ENCODE measurements at regions not wholly inside any gene's neighbourhood (a gene's known extent, or its start where the extent isn't known, plus 50 kb on each side); places are given as distances from the start of the nearest gene placed in this dataset.

DNA sequence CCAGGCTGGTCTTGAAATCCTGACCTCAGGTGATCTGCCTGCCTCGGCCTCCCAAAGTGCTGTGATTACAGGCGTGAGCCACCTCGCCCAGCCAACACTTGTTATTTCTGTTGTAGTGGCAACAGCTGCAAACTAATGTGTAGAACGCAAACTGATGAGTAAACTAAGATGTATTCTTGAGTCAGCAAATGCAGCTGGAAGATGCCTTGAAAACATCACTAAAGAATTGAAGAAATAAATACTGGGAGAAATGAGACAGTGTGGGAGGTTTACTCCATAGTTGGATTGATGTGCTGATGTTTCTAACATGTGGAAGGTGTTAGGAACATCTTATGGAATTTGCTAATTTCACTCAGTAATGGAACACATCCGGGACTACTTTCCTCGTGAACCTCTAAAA lies 61.3 kb upstream of the KCNE2 start:
- peaks cover 2% of the 10 kb centered on the region for H3K27me3 Mint-ChIP-seq (ENCODE audit: insufficient read depth, low read depth, poor library complexity)
- no peaks in the 10 kb centered on the region for H3K4me1 Mint-ChIP-seq

More for the DNA sequence above, 61.3 kb upstream of the KCNE2 start:
- H3K4me2 ChIP-seq: no peak overlapping the region
- TF ChIP-seq REST (IDR thresholded peaks at IDR 0.05; ENCODE audit: unreplicated experiment) (no peak), ZNF331 (CRISPR knock-in tag; IDR thresholded peaks at IDR 0.05; ENCODE audit: low read depth) (no peak), STAT1 (IDR thresholded peaks at IDR 0.05; ENCODE audit: unreplicated experiment) (no peak), POLR2AphosphoS5 (IDR thresholded peaks at IDR 0.05; ENCODE audit: low read depth) (no peak), ZNF114 (CRISPR knock-in tag; IDR thresholded peaks at IDR 0.05) (no peak), NANOG (IDR thresholded peaks at IDR 0.05; ENCODE audit: borderline replicate concordance) (no peak)
- TF ChIP-seq, protein P1, sequence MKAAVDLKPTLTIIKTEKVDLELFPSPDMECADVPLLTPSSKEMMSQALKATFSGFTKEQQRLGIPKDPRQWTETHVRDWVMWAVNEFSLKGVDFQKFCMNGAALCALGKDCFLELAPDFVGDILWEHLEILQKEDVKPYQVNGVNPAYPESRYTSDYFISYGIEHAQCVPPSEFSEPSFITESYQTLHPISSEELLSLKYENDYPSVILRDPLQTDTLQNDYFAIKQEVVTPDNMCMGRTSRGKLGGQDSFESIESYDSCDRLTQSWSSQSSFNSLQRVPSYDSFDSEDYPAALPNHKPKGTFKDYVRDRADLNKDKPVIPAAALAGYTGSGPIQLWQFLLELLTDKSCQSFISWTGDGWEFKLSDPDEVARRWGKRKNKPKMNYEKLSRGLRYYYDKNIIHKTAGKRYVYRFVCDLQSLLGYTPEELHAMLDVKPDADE (IDR thresholded peaks at IDR 0.05): no peak
- TF ChIP-seq, protein P2, sequence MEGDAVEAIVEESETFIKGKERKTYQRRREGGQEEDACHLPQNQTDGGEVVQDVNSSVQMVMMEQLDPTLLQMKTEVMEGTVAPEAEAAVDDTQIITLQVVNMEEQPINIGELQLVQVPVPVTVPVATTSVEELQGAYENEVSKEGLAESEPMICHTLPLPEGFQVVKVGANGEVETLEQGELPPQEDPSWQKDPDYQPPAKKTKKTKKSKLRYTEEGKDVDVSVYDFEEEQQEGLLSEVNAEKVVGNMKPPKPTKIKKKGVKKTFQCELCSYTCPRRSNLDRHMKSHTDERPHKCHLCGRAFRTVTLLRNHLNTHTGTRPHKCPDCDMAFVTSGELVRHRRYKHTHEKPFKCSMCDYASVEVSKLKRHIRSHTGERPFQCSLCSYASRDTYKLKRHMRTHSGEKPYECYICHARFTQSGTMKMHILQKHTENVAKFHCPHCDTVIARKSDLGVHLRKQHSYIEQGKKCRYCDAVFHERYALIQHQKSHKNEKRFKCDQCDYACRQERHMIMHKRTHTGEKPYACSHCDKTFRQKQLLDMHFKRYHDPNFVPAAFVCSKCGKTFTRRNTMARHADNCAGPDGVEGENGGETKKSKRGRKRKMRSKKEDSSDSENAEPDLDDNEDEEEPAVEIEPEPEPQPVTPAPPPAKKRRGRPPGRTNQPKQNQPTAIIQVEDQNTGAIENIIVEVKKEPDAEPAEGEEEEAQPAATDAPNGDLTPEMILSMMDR (conservative IDR thresholded peaks at IDR 0.05; ENCODE audit: low read depth in 2 of 2): no peak
- TF ChIP-seq, protein P3, sequence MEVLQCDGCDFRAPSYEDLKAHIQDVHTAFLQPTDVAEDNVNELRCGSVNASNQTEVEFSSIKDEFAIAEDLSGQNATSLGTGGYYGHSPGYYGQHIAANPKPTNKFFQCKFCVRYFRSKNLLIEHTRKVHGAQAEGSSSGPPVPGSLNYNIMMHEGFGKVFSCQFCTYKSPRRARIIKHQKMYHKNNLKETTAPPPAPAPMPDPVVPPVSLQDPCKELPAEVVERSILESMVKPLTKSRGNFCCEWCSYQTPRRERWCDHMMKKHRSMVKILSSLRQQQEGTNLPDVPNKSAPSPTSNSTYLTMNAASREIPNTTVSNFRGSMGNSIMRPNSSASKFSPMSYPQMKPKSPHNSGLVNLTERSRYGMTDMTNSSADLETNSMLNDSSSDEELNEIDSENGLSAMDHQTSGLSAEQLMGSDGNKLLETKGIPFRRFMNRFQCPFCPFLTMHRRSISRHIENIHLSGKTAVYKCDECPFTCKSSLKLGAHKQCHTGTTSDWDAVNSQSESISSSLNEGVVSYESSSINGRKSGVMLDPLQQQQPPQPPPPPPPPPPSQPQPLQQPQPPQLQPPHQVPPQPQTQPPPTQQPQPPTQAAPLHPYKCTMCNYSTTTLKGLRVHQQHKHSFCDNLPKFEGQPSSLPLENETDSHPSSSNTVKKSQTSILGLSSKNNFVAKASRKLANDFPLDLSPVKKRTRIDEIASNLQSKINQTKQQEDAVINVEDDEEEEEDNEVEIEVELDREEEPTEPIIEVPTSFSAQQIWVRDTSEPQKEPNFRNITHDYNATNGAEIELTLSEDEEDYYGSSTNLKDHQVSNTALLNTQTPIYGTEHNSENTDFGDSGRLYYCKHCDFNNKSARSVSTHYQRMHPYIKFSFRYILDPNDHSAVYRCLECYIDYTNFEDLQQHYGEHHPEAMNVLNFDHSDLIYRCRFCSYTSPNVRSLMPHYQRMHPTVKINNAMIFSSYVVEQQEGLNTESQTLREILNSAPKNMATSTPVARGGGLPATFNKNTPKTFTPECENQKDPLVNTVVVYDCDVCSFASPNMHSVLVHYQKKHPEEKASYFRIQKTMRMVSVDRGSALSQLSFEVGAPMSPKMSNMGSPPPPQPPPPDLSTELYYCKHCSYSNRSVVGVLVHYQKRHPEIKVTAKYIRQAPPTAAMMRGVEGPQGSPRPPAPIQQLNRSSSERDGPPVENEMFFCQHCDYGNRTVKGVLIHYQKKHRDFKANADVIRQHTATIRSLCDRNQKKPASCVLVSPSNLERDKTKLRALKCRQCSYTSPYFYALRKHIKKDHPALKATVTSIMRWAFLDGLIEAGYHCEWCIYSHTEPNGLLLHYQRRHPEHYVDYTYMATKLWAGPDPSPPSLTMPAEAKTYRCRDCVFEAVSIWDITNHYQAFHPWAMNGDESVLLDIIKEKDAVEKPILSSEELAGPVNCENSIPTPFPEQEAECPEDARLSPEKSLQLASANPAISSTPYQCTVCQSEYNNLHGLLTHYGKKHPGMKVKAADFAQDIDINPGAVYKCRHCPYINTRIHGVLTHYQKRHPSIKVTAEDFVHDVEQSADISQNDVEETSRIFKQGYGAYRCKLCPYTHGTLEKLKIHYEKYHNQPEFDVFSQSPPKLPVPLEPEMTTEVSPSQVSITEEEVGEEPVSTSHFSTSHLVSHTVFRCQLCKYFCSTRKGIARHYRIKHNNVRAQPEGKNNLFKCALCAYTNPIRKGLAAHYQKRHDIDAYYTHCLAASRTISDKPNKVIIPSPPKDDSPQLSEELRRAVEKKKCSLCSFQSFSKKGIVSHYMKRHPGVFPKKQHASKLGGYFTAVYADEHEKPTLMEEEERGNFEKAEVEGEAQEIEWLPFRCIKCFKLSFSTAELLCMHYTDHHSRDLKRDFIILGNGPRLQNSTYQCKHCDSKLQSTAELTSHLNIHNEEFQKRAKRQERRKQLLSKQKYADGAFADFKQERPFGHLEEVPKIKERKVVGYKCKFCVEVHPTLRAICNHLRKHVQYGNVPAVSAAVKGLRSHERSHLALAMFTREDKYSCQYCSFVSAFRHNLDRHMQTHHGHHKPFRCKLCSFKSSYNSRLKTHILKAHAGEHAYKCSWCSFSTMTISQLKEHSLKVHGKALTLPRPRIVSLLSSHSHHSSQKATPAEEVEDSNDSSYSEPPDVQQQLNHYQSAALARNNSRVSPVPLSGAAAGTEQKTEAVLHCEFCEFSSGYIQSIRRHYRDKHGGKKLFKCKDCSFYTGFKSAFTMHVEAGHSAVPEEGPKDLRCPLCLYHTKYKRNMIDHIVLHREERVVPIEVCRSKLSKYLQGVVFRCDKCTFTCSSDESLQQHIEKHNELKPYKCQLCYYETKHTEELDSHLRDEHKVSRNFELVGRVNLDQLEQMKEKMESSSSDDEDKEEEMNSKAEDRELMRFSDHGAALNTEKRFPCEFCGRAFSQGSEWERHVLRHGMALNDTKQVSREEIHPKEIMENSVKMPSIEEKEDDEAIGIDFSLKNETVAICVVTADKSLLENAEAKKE (CRISPR knock-in tag; IDR thresholded peaks at IDR 0.05): no peak
- no peak overlapping the region for H3K27ac Mint-ChIP-seq
- no peaks in the 10 kb centered on the region for H3K36me3 Mint-ChIP-seq (ENCODE audit: low read depth)
- no peaks in the 10 kb centered on the region for H3K9me3 Mint-ChIP-seq
- no peaks in the 10 kb centered on the region for H3K79me2 ChIP-seq (replicated peaks; ENCODE audit: insufficient read depth)
- H4K20me1 ChIP-seq (replicated peaks; ENCODE audit: insufficient read depth): no peaks in the 10 kb centered on the region
- H3K4me3 Mint-ChIP-seq: no peak overlapping the region
- no peaks in the 10 kb centered on the region for H3K4me1 ChIP-seq (ENCODE audit: insufficient read depth)
- no peaks in the 10 kb centered on the region for H3K36me3 ChIP-seq (ENCODE audit: insufficient read depth)
- no peak overlapping the region for H2AFZ ChIP-seq
- no peak for DNase-seq (ENCODE audit: low spot score)
- no peak for ATAC-seq
- no peak overlapping the region for H3K27ac ChIP-seq (ENCODE audit: low read depth)
- H3K27me3 ChIP-seq (ENCODE audit: insufficient read depth): no peaks in the 10 kb centered on the region
- H3K4me3 ChIP-seq: no peak overlapping the region
- H3K9me2 ChIP-seq (ENCODE audit: insufficient read depth): peaks cover 19% of the 10 kb centered on the region; the same call in 1 of the 2 replicates
- H3F3A ChIP-seq (replicated peaks; ENCODE audit: low read depth): no peaks in the 10 kb centered on the region

Measured in GM23338 (cell line).